PC-3 (cell line): ENCODE measurements at regions not wholly inside any gene's neighbourhood (a gene's known extent, or its start where the extent isn't known, plus 50 kb on each side); places are given as distances from the start of the nearest gene placed in this dataset.
"Not testable (repeated sequence)": the region's sequence is repeated elsewhere in the genome, so short reads cannot be mapped to it uniquely, and the experiment has no call there.

Source experiments
- EZH2 ChIP-seq: fragments of 300-600 bp; sonication (generic); IDR thresholded peaks from one replicate; pipeline ENCODE4 v1.6.1; 2017; ENCODE audit warnings: antibody characterized with exemption, mild to moderate bottlenecking, low read length; ENCODE audit not compliant: unreplicated experiment
- EZH2phosphoT487 ChIP-seq: fragments of 300-600 bp; sonication (generic); IDR thresholded peaks from 2 replicates; pipeline ENCODE4 v1.6.1; 2018; ENCODE audit warnings: mild to moderate bottlenecking, antibody characterized with exemption, low read length, borderline replicate concordance
- TF ChIP-seq, protein P1 (sequence below): fragments of 300-600 bp; sonication (generic); conservative IDR thresholded peaks from 2 replicates; pipeline ENCODE4 v1.5.1; 2017; ENCODE audit warnings: antibody characterized with exemption, low read depth, mild to moderate bottlenecking, low read length

DNA sequence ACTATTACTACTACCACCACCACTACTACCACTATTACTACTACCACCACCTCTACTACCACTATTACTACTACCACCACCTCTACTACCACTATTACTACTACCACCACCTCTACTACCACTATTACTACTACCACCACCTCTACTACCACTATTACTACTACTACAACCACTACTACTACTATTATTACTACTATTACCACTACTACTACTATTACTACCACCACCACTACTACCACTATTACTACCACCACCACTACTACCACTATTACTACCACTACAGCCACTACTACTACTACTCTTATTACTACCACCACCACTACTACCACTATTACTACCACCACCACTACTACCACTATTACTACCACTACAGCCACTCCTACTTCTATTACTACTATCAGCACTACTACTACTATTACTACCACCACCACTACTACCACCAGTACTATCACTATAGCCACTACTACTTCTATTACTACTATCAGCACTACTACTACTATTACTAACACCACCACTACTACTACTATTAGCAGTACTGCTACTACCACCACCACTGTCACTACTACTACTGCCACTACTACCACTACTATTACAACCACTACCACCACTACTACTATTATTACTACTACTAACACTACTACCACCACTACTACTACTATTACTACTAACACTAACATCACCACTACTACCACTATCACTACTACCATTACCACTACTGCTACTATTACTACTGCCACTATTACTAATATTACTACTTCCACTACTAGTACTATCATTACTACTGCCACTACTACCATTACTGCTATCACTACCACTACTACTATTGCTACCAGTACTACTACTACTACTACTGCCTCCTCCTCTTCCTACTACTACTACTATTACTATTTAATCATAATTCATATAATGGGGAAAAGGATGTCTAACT lies 669.2 kb upstream of the SOX11 start:
- TF ChIP-seq, protein P1, sequence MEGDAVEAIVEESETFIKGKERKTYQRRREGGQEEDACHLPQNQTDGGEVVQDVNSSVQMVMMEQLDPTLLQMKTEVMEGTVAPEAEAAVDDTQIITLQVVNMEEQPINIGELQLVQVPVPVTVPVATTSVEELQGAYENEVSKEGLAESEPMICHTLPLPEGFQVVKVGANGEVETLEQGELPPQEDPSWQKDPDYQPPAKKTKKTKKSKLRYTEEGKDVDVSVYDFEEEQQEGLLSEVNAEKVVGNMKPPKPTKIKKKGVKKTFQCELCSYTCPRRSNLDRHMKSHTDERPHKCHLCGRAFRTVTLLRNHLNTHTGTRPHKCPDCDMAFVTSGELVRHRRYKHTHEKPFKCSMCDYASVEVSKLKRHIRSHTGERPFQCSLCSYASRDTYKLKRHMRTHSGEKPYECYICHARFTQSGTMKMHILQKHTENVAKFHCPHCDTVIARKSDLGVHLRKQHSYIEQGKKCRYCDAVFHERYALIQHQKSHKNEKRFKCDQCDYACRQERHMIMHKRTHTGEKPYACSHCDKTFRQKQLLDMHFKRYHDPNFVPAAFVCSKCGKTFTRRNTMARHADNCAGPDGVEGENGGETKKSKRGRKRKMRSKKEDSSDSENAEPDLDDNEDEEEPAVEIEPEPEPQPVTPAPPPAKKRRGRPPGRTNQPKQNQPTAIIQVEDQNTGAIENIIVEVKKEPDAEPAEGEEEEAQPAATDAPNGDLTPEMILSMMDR: not testable (repeated sequence)
- not testable (repeated sequence) for TF ChIP-seq EZH2phosphoT487, EZH2
